ENCODE measurements at regions not wholly inside any gene's neighbourhood (a gene's known extent, or its start where the extent isn't known, plus 50 kb on each side); places are given as distances from the start of the nearest gene placed in this dataset.

- TF ChIP-seq CTCF (conservative IDR thresholded peaks at IDR 0.05; ENCODE audit: low read length) (no peak), EZH2phosphoT487 (IDR thresholded peaks at IDR 0.05; ENCODE audit: borderline replicate concordance, low read depth, low read length) (no peak)
These were observed 380.5 kb upstream of the SMC2 start for GRCh38 chr9:103713631-103714030.

All from OCI-LY7 (cell line).